LHCN-M2 (cell line): ENCODE measurements at regions not wholly inside any gene's neighbourhood (a gene's known extent, or its start where the extent isn't known, plus 50 kb on each side); places are given as distances from the start of the nearest gene placed in this dataset.
"Not testable (repeated sequence)": the region's sequence is repeated elsewhere in the genome, so short reads cannot be mapped to it uniquely, and the experiment has no call there.

ENCODE experiments used
- DNase-seq: peaks from one replicate; pipeline ENCODE4 v3.0.0-alpha.2; 2012; ENCODE audit warnings: low read depth

DNA sequence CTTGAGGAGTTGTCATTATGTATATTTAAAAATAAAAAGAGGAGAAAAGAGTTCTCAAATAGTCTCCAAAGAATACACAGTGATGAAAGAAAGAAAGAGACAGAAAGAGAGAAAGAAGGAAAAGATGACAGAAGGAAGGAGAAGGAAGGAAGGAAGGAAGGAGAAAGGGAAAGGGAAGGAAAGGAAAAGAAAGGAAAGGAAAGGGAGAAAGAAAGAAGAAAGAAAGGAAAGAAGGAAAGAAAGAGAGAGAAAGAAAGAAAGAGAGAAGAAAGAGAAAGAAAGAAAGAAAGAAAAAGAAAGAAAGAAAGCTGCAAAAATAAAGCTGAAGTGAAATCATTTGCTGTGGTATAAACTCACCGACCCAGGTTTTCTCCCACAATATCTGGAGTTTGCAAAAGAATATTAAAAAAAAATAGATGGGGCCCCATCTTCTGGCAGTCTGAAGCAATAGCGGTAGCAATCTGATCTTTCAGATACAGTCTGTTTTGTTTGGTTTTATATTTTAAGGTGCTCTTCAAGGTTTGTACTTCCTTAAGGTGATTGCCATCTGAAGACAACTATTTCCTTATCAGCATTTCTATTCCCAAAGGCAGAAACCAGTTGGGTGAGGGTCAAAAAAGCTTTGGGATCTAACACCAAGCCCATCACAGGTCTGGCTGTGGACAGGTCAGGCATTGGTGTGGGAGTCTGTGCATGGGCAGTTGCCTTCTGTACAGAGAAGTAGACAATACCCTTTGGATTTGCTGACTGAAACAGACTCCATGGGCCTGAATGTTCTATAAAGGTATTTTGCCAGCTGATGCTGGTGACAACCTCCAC is 160.4 kb downstream of the CPEB2 start:
- DNase-seq, result peak; percentile 51

DNA sequence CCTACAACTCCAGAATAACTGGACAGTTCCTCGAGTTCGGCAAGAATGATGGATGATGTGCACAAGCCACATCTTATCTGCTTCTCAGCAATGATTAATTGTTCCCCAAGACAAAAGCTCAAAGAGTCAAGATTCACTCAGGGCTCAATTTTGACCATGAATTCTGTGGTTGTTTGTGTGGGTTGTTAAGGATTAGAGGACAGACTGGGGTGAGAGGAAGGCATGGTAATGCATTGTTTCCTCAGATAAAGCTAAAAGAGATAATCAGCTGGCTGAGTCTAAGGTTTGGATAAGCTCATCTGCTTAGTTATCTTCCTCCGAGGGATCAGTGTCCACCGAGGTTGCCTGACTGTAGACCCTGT is 161.0 kb downstream of the CPEB2 start:
- no peak for DNase-seq

DNA sequence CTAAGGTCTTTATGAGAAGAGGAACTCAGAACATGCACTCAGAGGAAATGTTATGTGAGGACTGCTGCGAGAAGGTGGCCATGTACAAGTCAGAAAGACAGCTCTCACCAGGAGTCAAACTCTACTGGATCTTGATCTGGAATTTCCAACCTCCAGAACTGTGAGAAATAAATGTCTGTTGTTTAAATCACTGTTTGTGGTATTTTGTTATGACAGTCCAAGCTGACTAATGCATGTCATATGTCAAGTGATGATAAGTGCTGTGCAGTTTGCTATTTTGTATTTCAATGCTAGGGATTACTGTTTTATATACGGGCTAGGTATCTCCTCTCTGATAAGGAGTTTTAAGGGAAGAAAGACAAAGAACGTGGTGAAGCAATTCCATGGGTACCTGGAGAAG is 162.3 kb downstream of the CPEB2 start:
- peak; percentile 74 for DNase-seq

- DNase-seq, result no peak
These were observed 165.5 kb downstream of the CPEB2 start for GRCh38 chr4:15167743-15168142.

- no peak for DNase-seq
These were observed 166.5 kb downstream of the CPEB2 start for GRCh38 chr4:15168759-15169158.

DNA sequence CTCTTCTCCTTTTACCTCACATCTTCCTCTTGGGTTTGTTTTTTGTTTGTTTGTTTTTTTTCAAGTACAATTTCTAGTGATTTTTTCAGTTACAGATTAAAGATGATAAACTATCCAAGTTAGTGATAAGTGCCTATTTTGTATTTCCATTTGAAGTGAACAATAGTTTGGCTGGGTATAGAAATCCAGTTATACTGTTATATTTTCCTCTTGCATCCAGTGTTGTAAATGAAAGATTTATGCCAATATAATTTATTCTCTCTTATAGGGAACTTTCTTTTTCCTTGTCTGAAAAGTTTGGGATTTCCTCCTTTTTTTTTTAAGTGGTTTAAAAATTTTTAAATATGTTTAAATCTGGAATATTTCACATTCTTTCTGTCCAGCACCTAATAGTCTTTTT is 169.4 kb downstream of the CPEB2 start:
- no peak for DNase-seq

- DNase-seq, result no peak
These were observed 171.0 kb downstream of the CPEB2 start for GRCh38 chr4:15173251-15173650.

DNA sequence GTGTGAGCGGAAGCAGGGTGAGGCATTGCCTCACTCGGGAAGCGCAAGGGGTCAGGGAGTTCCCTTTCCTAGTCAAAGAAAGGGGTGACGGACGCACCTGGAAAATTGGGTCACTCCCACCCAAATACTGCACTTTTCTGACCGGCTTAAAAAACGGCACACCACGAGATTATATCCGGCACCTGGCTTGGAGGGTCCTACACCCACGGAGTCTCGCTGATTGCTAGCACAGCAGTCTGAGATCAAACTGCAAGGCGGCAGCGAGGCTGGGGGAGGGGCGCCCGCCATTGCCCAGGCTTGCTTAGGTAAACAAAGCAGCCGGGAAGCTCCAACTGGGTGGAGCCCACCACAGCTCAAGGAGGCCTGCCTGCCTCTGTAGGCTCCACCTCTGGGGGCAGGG is 171.9 kb downstream of the CPEB2 start:
- not testable (repeated sequence) for DNase-seq

GRCh38 chr4:15179842-15180241 is 177.6 kb downstream of the CPEB2 start:
- not testable (repeated sequence) for DNase-seq

DNA sequence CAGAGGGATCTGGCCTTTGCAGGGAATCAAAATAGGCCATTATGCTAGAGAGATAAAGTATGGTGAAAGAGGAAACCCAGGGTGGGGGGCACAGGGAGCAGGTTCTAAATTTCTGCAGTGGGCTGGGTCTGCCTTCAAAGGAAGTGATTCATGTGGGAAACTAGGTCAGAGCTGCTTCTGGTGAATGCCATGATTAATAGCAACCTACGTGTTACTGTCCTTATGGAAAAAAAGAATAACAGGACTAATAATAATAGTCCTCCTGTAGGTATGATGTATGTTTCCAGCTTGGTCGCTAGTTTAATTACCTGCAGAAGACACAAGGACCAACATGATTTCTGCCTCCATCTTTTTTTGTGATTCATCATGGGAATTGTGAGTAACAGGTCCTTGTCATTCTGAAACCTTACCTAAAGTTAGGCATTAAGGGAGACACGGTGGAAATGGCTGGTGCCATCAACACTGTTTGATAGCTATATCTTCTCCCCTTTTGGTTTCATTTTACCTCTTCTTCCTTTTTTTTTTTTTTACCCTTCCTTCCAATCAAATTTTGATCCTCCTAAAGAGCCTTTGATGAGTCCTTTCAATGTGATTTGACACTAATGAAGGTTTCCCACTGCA is 180.4 kb downstream of the CPEB2 start:
- DNase-seq, result peak; percentile 26

- peak; percentile 80 for DNase-seq
These were observed 183.9 kb downstream of the CPEB2 start for GRCh38 chr4:15186149-15186548.

- peak; percentile 14 for DNase-seq
These were observed 184.5 kb downstream of the CPEB2 start for GRCh38 chr4:15186806-15187205.

GRCh38 chr4:15188605-15189539 is 186.6 kb downstream of the CPEB2 start:
- no peak for DNase-seq

- no peak for DNase-seq
These were observed 192.2 kb downstream of the CPEB2 start for GRCh38 chr4:15194520-15194919.

DNA sequence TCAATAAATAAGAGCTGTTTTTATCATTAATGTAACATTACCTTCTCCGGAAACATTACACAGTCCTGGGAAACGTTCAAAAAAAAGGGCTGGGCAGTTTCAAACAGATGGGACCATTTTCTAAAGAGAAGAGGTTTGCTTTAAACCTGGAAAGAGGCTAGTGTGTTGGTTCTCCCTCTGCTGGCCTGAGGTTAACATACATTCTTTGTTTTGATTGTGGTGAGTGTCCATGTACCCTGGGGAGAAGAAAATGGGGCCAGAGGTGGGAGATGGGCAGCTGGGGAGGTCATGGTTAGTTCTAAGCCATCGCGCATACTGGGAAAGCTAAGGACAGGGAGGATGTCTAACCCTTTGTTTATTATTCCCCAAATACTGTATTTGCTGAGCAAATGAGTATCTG is 194.7 kb downstream of the CPEB2 start:
- peak; percentile 69 for DNase-seq

DNA sequence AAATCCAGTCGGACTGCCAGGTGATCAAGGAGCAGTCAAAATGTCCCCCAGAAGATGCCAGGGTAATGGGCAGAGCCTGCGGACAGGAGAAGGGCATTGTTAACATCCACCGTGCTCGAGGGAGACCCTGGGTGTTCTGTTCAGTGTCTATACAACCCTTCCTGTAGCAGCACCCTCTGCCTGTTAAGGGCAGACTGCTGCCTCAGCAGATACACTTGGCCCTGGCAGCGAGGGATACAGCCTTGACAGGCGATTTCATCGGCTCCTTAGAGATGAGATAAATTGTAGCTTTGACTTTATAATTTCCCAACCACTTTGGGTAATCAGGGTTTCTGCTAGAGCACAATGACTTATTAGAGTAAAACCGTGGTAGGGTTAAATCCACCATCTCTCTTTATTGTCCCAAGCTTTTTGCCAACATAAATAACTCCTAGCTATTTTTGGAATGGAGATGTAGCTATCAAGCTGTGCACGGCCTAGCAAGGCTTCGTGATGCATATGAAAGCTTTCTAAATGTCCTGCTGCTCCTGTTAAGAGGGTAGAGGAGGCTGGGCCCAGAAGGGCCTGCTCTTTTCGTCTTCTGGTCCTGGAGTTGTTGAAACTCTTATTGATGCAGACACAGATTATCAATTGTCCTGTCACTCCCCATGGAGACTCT is 195.9 kb downstream of the CPEB2 start:
- peak; percentile 18 for DNase-seq

- DNase-seq, result no peak
These were observed 199.5 kb downstream of the CPEB2 start for GRCh38 chr4:15201782-15202181.

DNA sequence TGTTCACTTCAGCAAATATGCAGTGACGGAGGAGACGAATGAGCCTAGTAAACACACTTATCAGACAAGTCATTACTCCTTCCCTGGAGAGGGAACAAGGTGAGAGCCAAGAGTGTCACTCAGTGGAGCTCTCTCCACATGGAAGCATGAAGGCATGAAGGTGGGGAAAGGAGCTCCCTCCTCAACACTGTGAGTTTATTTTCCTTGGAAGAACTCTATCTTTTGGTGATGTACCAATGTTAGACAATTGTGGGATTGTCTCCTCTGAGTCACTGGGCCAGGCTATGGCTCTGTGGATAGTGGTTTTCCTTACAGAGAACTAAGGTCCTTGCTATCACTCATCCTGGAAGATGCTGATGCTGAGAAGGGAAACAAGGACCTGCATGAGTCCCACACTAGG is 200.2 kb downstream of the CPEB2 start:
- DNase-seq, result no peak

GRCh38 chr4:15206526-15206925 is 204.2 kb downstream of the CPEB2 start:
- not testable (repeated sequence) for DNase-seq

DNA sequence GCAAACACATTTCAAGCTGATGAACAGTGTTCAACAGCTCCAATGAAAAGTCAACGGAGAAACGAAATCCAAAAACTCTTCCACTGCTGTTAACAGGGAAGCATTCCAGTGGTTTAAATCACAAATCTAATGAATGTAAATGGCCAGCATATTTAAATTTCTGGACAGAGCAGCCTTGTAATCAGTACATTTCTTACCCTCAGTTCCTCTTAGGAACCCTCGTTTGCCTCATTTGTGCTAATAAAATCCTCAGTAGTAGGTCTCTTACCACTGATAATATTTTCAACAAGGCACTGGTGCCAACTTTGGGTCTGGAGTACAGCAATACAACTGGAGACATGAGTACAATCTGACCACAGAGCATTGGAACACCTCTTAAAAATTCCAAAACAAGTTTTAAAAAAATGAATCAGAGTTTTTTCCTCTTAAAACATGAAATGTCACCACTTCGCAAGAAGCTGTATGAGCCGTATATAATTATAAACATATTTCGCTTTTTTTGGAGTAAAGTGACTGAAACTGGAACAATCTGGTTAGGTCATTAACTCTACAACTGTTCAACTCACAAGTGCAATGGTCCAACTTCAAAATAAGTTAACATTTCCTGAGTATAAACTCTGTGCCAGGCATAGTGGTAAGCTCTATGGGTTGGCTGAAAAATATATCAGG is 211.2 kb downstream of the CPEB2 start:
- DNase-seq, result no peak

DNA sequence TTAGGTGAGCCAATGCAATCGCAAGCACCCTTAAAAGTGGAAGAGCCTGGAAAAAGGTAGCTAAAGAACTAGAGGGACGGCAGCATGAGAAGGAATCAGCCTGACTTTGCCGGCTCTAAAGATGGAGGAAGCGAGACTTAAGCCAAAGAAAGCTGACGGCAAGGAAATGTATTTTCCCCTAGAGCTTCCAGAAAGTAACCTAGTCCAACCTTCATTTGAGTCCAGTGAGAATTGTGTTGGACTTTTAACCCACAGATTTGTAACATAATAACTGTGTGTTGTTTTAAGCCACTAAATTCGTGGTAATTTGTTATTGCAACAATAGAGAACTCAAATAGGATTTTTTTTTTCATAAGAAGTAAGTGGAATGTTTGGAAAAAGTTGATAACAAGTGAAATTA is 212.7 kb upstream of the C1QTNF7 start:
- DNase-seq, result no peak
